GM12873 (cell line): ENCODE measurements at regions not wholly inside any gene's neighbourhood (a gene's known extent, or its start where the extent isn't known, plus 50 kb on each side); places are given as distances from the start of the nearest gene placed in this dataset.

ENCODE experiments used
- TF ChIP-seq, protein P1 (sequence below): IDR thresholded peaks from 2 replicates; pipeline ENCODE4 v1.5.1; 2012; ENCODE audit warnings: low read depth, mild to moderate bottlenecking, moderate library complexity, low read length, control low read depth; ENCODE audit not compliant: insufficient read depth; ENCODE audit errors: missing control alignments

DNA sequence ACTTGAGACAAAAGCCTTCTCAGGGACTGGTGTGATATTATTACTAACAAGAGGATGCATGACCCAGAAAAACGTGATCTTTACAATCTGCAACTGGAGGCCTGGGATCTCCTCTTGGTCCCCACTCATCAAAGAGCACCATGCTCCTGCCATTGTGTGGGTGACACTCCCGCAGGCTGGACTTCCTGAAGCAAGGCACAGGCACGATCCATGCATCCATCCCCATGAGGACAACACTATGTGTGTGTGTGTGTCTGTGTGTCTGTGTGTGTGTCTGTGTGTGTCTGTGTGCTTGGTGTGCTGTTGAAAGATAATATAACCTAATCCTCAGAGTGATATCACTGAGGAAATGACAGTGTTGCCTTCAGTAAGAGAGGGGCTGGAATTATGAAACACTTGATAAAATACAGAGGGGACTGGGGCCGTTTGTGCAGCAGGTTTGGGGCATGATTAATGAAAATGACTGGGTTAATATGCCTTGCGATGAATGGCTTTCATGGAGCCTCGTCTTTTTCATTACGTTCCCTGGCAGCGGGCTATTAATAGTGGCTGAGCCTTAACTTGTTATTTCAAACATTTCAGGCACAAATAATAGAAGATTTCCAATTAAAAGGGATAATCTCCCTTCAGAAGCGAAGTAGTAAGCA lies 180.8 kb upstream of the TCERG1L start:
- TF ChIP-seq, protein P1, sequence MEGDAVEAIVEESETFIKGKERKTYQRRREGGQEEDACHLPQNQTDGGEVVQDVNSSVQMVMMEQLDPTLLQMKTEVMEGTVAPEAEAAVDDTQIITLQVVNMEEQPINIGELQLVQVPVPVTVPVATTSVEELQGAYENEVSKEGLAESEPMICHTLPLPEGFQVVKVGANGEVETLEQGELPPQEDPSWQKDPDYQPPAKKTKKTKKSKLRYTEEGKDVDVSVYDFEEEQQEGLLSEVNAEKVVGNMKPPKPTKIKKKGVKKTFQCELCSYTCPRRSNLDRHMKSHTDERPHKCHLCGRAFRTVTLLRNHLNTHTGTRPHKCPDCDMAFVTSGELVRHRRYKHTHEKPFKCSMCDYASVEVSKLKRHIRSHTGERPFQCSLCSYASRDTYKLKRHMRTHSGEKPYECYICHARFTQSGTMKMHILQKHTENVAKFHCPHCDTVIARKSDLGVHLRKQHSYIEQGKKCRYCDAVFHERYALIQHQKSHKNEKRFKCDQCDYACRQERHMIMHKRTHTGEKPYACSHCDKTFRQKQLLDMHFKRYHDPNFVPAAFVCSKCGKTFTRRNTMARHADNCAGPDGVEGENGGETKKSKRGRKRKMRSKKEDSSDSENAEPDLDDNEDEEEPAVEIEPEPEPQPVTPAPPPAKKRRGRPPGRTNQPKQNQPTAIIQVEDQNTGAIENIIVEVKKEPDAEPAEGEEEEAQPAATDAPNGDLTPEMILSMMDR: no peak

DNA sequence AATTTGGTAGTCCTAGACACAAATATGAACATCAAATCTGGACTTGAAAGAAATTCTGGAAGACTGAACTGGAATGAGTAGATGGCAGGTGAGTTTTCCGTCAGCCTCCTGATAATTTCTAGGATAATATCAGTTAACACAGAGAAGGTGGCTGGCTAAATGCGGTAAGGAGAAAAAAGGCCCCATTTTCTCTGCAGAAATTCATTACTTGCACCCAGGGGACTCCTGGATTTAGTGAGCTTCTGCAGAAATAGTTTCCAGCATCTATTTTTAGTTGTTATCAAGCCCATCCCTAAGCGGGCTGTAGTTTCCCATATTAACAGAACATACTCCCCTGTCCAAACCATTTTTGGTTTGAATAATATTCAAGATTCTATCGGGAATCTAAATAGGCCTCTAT lies 181.9 kb upstream of the TCERG1L start:
- TF ChIP-seq, protein P1: no peak

DNA sequence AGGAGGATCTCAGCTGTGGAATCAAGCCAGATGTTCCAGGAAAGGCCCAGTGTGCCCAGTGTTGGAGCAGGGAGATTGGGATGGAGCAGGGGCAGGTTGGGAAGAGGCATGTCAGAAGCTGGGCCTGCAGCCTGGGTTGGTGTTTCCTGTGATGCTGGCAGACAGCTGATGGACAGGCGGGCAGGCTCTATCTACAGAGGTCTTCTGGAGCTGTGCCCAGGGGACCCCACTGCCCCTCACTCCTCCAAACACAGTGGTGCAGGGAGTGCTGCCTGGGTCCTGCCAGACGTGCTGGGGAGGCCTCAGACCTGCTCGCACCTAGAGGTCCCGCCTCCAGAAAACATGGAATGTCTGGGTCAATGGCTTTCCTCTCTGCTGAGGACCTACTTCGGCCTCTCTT lies 182.9 kb upstream of the TCERG1L start:
- TF ChIP-seq, protein P1: no peak

DNA sequence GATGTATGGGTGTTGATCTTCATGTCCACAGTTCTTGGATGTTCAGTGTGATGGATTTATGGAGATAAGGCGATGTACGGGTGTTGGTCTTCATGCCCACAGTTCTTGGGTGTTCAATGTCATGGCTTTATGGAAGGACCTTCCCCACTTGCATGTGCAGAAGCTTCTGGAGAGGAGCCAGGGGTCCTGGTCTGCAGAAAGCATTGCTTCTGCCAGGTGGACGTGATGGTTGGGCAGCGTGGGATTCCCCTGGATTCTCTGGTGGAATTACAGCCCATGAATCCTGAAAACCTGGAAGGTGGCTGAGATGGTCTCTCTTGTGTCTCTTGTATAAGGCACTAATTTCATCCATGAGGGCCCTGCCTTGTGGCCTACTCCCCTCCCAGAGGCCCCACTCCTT lies 183.7 kb upstream of the TCERG1L start:
- TF ChIP-seq, protein P1: no peak

DNA sequence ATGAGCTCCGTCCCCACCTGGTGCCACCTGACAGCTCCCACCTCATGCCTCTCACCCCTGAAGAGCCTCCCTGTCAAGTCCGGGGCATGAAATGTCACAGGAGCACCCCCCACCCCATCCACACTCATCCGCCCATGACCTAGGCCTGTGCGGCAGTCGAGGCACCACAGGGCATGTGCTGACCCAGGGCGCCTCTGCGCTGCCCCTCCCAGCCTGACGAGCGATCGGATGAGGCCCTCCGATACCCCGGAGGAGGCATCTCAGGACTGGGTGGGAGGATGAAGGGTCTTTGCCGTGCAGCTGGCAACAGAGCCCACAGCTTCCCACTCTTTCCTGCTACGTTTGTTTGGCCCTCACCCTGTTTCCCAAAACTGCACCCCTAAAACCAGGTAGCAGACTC lies 184.4 kb upstream of the TCERG1L start:
- TF ChIP-seq, protein P1: no peak

DNA sequence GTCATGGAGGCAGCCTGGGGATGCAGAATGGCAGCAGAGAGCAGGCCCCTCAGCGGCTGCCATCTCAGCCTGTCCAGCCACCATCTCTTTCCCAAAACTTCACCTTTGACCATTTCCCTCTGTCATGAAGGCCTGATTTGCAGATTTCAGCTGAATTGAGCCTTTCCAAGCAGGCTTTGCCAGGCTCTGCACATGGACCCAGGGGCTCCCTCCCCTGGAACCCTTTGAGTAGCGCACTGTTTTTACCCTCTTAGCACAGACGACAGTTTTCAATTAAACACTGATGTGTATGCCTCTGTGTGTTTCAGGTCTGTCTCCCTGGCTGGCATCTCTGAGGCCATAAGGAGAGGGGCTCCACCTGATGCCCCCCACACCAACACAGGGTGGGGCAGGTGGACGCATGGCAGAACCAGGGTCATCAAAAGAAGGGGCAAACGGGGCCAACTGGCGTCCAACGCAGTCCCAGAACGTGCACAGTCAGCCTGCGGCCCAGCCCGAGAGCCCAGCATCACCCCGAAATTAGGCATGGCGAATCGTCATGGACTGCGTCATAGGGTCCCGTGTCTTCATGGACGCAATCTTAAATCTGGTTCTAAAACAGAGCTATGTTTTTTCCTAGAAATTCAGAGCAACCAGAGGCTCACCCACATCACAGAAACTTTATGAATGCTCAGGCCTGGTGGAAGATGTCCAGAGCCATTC lies 185.0 kb upstream of the TCERG1L start:
- TF ChIP-seq, protein P1: no peak

DNA sequence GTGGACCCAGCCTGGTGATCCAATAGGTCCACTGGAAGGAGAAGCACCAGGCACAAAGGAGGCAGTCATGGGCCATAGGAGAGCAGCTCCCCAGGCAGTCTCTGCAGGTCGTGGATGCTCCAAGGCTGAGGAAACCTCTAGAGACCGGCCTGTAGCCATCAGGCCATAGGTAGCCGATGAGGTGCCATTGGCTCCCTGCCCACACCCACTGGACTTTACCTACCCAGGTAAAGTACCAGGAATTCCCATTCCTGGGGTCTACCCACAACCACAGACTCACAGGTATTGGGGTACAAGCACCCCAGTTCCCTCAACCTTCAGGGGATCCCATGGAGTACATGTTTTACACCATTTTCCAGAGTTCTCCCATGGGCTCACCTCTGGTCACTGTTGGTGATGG lies 188.0 kb upstream of the TCERG1L start:
- TF ChIP-seq, protein P1: no peak
